HEK293 (cell line): ENCODE measurements at regions not wholly inside any gene's neighbourhood (a gene's known extent, or its start where the extent isn't known, plus 50 kb on each side); places are given as distances from the start of the nearest gene placed in this dataset.

ENCODE experiments used
- CTCF ChIA-PET: fragments of 350-600 bp; formaldehyde crosslinking; extraction: SDS; loops from one replicate; lab custom pipeline; 2021; ENCODE audit warnings: antibody characterized with exemption; lab: Yijun Ruan, JAX
- POLR2A ChIA-PET: fragments of 300-600 bp; formaldehyde crosslinking; extraction: SDS; loops from one replicate; lab custom pipeline; 2020; ENCODE audit warnings: antibody characterized with exemption, inconsistent platforms; lab: Yijun Ruan, JAX
- H3K27ac ChIP-seq: fragments of 200-500 bp; sonication (Bioruptor generic); 2 replicates; pipeline ENCODE4 v1.5.1; 2014; ENCODE audit warnings: low read depth, low read length, control low read depth, inconsistent platforms; ENCODE audit errors: extremely low read depth
- H3K36me3 ChIP-seq, 2 experiments: fragments of 200-500 bp in 1 of 2; sonication (Bioruptor generic) in 1 of 2; 1 replicate in 1 of 2; 2 replicates in 1 of 2; pipeline ENCODE4 v1.5.1; 2014 to 2017; ENCODE audit warnings: inconsistent platforms in 2 of 2, low read length in 2 of 2; ENCODE audit not compliant: control insufficient read depth in 2 of 2, insufficient read depth in 1 of 2
- H3K4me1 ChIP-seq: fragments of 200-500 bp; sonication (Bioruptor generic); 2 replicates; pipeline ENCODE4 v1.5.1; 2014; ENCODE audit warnings: mild to moderate bottlenecking, low read length, inconsistent platforms; ENCODE audit not compliant: control insufficient read depth, insufficient read depth
- H3K4me3 ChIP-seq: 2 replicates; pipeline ENCODE4 v1.5.1; 2011; ENCODE audit warnings: low read depth, mild to moderate bottlenecking, control low read depth, low read length, moderate library complexity
- H3K9me3 ChIP-seq: fragments of 200-500 bp; sonication (Bioruptor generic); 2 replicates; pipeline ENCODE4 v1.5.1; 2014; ENCODE audit warnings: low read depth, low read length, inconsistent platforms; ENCODE audit not compliant: control insufficient read depth, insufficient read depth
- EGR2 ChIP-seq: fragments of 450-650 bp; formaldehyde crosslinking; IDR thresholded peaks from 2 replicates; pipeline ENCODE4 v1.5.1; 2016; ENCODE audit warnings: low read depth, missing biosample characterization, missing genetic modification characterization
- PRDM1 ChIP-seq: fragments of 450-650 bp; formaldehyde crosslinking; IDR thresholded peaks from 2 replicates; pipeline ENCODE4; 2016; ENCODE audit warnings: missing biosample characterization, missing genetic modification characterization
- TRIM28 ChIP-seq: IDR thresholded peaks from 2 replicates; pipeline ENCODE4 v1.6.1; 2011; ENCODE audit warnings: low read length, control low read depth, borderline replicate concordance
- ZBTB20 ChIP-seq: fragments of 450-650 bp; formaldehyde crosslinking; IDR thresholded peaks from 2 replicates; pipeline ENCODE4 v1.5.1; 2016; ENCODE audit warnings: missing biosample characterization, missing genetic modification characterization
- ZBTB48 ChIP-seq: fragments of 450-650 bp; formaldehyde crosslinking; IDR thresholded peaks from 2 replicates; pipeline ENCODE4 v1.5.1; 2016; ENCODE audit warnings: missing biosample characterization, missing genetic modification characterization
- ZNF121 ChIP-seq: fragments of 450-650 bp; formaldehyde crosslinking; IDR thresholded peaks from 2 replicates; pipeline ENCODE4 v1.5.1; 2016; ENCODE audit warnings: missing biosample characterization, missing genetic modification characterization
- ZNF19 ChIP-seq: fragments of 450-650 bp; formaldehyde crosslinking; IDR thresholded peaks from 2 replicates; pipeline ENCODE4; 2016; ENCODE audit warnings: missing biosample characterization, missing genetic modification characterization, low read depth
- ZNF202 ChIP-seq: fragments of 450-650 bp; formaldehyde crosslinking; IDR thresholded peaks from 2 replicates; pipeline ENCODE4 v1.5.1; 2016; ENCODE audit warnings: missing biosample characterization, missing genetic modification characterization, borderline replicate concordance
- ZNF274 ChIP-seq, 2 experiments: fragments of 200-500 bp in 1 of 2; fragments of 450-650 bp in 1 of 2; sonication (Bioruptor generic) in 1 of 2; formaldehyde crosslinking in 1 of 2; IDR thresholded peaks; 2 replicates each; pipeline versions ENCODE4 v1.5.1 to v1.6.1; 2014 to 2016; ENCODE audit warnings: borderline replicate concordance in 1 of 2, inconsistent platforms in 1 of 2, low read length in 1 of 2, missing biosample characterization in 1 of 2, missing genetic modification characterization in 1 of 2
- ZNF341 ChIP-seq: fragments of 450-650 bp; formaldehyde crosslinking; IDR thresholded peaks from 2 replicates; pipeline ENCODE4; 2016; ENCODE audit warnings: low read depth, missing biosample characterization, missing genetic modification characterization
- ZNF398 ChIP-seq: fragments of 450-650 bp; formaldehyde crosslinking; IDR thresholded peaks from 2 replicates; pipeline ENCODE4 v1.5.1; 2017; ENCODE audit warnings: missing biosample characterization, missing genetic modification characterization
- ZNF449 ChIP-seq: fragments of 450-650 bp; formaldehyde crosslinking; IDR thresholded peaks from 2 replicates; pipeline ENCODE4 v1.5.1; 2017; ENCODE audit warnings: missing biosample characterization, mild to moderate bottlenecking, missing genetic modification characterization, moderate library complexity
- ZNF518A ChIP-seq: fragments of 450-650 bp; formaldehyde crosslinking; conservative IDR thresholded peaks from 2 replicates; pipeline ENCODE4 v1.5.1; 2016; ENCODE audit warnings: low read depth, missing biosample characterization, missing genetic modification characterization
- ZNF521 ChIP-seq: fragments of 450-650 bp; formaldehyde crosslinking; IDR thresholded peaks from 2 replicates; pipeline ENCODE4 v1.5.1; 2017; ENCODE audit warnings: missing biosample characterization, mild to moderate bottlenecking, missing genetic modification characterization
- ZNF555 ChIP-seq: fragments of 450-650 bp; formaldehyde crosslinking; conservative IDR thresholded peaks from 2 replicates; pipeline ENCODE4 v1.5.1; 2017; ENCODE audit warnings: missing biosample characterization, mild to moderate bottlenecking, missing genetic modification characterization, inconsistent platforms
- ZNF610 ChIP-seq: fragments of 450-650 bp; formaldehyde crosslinking; IDR thresholded peaks from 2 replicates; pipeline ENCODE4 v1.5.1; 2016; ENCODE audit warnings: missing biosample characterization, missing genetic modification characterization, borderline replicate concordance
- ZNF621 ChIP-seq: fragments of 450-650 bp; formaldehyde crosslinking; IDR thresholded peaks from 2 replicates; pipeline ENCODE4 v1.5.1; 2017; ENCODE audit warnings: missing biosample characterization, missing genetic modification characterization
- ZNF704 ChIP-seq: fragments of 450-650 bp; formaldehyde crosslinking; IDR thresholded peaks from 2 replicates; pipeline ENCODE4 v1.5.1; 2016; ENCODE audit warnings: missing biosample characterization, missing genetic modification characterization
- ZNF830 ChIP-seq: fragments of 450-650 bp; IDR thresholded peaks from 2 replicates; pipeline ENCODE4 v1.5.0; 2018; ENCODE audit warnings: missing biosample characterization, missing genetic modification characterization, low read depth, mild to moderate bottlenecking, moderate library complexity

- no peaks in the 10 kb centered on the region for H3K4me1 ChIP-seq
- POLR2A ChIA-PET, result no interaction called here
Measured at GRCh38 chr5:167912941-167913665, 378.3 kb upstream of the WWC1 start.

GRCh38 chr5:167915237-167915636 is 376.2 kb upstream of the WWC1 start:
- Histone ChIP-seq H3K36me3 (no peaks in the 10 kb centered on the region), H3K4me3 (no peak overlapping the region)

More at GRCh38 chr5:167912941-167913665, 378.3 kb upstream of the WWC1 start:
- Histone ChIP-seq H3K36me3 (no peaks in the 10 kb centered on the region), H3K4me3 (no peak overlapping the region), H3K27ac (no peak overlapping the region), H3K9me3 (no peaks in the 10 kb centered on the region)
- TF ChIP-seq ZBTB20 (tag by site-specific recombination) (no peak), ZNF202 (tag by site-specific recombination) (no peak), EGR2 (tag by site-specific recombination) (no peak), ZNF274 (IDR thresholded peaks at IDR 0.05; ENCODE audit: low read length) (no peak), ZNF274 (tag by site-specific recombination; IDR thresholded peaks at IDR 0.05; ENCODE audit: borderline replicate concordance) (no peak), ZNF521 (tag by site-specific recombination) (no peak), ZNF398 (tag by site-specific recombination) (no peak), ZNF610 (tag by site-specific recombination) (no peak), TRIM28 (no peak), ZBTB48 (tag by site-specific recombination) (no peak)
- CTCF ChIA-PET, result no interaction called here

More at GRCh38 chr5:167915237-167915636, 376.2 kb upstream of the WWC1 start:
- H3K4me1 ChIP-seq, result no peaks in the 10 kb centered on the region
- no peaks in the 10 kb centered on the region for H3K9me3 ChIP-seq
- TF ChIP-seq PRDM1 (tag by site-specific recombination) (no peak), ZNF121 (tag by site-specific recombination) (no peak), ZNF449 (no peak), ZNF621 (no peak), ZNF518A (tag by site-specific recombination) (no peak), ZNF704 (no peak), ZNF830 (tag by site-specific recombination) (no peak), ZNF341 (tag by site-specific recombination) (no peak), ZNF555 (no peak), ZNF19 (tag by site-specific recombination) (no peak)
- H3K27ac ChIP-seq, result no peak overlapping the region
- ChIA-PET CTCF (no interaction called here), POLR2A (no interaction called here)
